ENCODE measurements at regions not wholly inside any gene's neighbourhood (a gene's known extent, or its start where the extent isn't known, plus 50 kb on each side); places are given as distances from the start of the nearest gene placed in this dataset.

DNA sequence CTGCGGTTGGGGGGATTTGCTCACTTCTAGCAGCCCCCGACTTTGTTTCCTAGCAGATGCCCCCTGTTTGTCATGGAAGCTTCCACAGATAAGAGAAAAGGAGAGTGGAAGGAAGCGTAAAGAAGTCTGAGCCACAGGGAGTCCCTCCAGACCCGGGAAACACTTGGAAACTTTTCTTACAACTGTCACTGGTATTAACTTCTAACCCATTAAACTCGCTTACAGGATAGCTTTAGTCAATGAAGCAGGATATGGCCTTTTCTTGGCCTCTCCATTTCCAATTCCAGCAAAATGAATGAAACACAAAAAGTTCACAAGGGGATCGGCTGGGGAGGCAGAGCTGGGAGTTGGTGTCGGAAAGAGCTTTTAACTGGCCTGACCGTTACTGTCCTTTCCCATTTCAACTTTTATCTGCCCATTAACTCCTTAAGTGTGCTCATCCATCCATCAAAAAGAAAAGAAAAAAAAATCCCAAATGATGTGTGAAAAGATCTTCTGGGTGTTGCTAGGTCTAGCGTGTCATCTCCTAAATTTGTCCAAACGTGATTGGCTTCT, 231.9 kb upstream of the ARGLU1 start:
- ATAC-seq (no peak), DNase-seq (no peak)
- Histone ChIP-seq H3K4me3 (no peak overlapping the region), H3K27me3 (no peaks in the 10 kb centered on the region), H3K27ac (no peak overlapping the region), H3K36me3 (no peaks in the 10 kb centered on the region), H3K9me3 (no peaks in the 10 kb centered on the region), H3K4me1 (no peaks in the 10 kb centered on the region)
- TF ChIP-seq, protein P1, sequence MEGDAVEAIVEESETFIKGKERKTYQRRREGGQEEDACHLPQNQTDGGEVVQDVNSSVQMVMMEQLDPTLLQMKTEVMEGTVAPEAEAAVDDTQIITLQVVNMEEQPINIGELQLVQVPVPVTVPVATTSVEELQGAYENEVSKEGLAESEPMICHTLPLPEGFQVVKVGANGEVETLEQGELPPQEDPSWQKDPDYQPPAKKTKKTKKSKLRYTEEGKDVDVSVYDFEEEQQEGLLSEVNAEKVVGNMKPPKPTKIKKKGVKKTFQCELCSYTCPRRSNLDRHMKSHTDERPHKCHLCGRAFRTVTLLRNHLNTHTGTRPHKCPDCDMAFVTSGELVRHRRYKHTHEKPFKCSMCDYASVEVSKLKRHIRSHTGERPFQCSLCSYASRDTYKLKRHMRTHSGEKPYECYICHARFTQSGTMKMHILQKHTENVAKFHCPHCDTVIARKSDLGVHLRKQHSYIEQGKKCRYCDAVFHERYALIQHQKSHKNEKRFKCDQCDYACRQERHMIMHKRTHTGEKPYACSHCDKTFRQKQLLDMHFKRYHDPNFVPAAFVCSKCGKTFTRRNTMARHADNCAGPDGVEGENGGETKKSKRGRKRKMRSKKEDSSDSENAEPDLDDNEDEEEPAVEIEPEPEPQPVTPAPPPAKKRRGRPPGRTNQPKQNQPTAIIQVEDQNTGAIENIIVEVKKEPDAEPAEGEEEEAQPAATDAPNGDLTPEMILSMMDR (IDR thresholded peaks at IDR 0.05): no peak
- intact Hi-C loops (cut with DNase I): no loop called here

DNA sequence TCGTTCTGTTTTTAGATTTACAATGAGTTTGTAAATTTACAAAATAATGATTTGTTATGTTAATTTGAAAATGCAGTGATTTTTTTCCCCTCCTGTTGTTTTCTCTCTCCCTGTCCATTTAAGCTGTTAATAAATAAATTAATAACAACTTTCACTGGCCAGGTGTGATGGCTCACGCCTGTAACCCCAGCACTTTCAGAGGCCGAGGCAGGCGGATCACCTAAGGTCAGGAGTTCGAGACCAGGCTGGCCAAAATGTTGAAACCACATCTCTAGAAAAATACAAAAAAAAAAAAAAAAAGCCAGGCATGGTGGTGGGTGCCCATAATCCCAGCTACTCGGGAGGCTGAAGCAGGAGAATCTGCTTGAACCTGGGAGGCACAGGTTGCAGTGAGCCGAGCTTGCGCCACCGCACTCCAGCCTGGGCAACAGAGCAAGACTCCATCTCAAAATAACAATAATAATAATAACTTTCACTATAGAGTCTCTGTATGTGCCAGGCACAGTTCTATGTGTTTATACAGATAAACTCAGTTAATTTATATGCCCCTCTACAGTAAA, 229.2 kb upstream of the ARGLU1 start:
- intact Hi-C loops (cut with DNase I): no loop called here
- ATAC-seq: no peak
- Histone ChIP-seq H3K4me3 (no peak overlapping the region), H3K36me3 (no peaks in the 10 kb centered on the region), H3K9me3 (no peaks in the 10 kb centered on the region), H3K27me3 (no peaks in the 10 kb centered on the region), H3K27ac (no peak overlapping the region), H3K4me1 (no peaks in the 10 kb centered on the region)
- no peak for DNase-seq
- TF ChIP-seq, protein P1 (IDR thresholded peaks at IDR 0.05): no peak

DNA sequence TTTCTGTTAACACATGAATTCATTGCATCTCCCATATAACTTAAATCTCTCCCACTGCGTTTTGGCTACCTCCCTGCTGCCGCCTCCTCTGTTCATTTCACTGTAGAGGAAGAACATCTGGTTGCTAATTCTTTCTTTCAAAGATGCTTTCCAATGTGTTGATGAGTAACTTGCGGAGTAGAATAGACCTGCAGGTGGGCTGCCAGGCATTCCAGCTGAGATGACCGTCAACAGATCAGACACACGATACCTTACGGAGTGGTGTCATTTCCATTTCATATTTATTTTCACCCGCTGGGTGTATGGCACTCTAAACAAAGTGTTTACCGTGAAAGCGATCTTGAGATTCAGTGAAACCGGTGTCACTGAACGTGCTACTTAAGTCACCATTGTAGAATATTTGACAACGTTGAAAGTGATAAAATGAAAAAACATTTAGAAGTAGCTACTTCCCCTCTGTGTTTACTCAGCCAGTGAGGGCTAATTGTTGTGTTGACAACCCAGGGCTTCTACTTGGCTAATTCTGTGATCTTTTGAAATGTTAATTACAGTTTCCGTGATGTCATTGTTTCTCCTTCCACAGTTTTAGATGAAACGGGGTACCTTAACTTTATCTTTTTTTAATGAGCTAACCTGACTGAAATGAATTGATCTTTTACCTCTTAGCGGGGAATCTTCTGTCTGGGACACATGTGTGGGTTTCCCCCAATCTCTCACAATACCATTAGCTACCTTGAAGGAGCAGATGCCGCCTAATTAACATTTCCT, 228.5 kb upstream of the ARGLU1 start:
- intact Hi-C loops (cut with DNase I): no loop called here
- Histone ChIP-seq H3K27me3 (no peaks in the 10 kb centered on the region), H3K9me3 (no peaks in the 10 kb centered on the region), H3K27ac (no peak overlapping the region), H3K4me3 (peak overlapping the region in 1 of 2 donors; percentile 7), H3K4me1 (no peaks in the 10 kb centered on the region), H3K36me3 (no peaks in the 10 kb centered on the region)
- DNase-seq: no peak
- TF ChIP-seq, protein P1 (IDR thresholded peaks at IDR 0.05): no peak
- ATAC-seq: no peak

DNA sequence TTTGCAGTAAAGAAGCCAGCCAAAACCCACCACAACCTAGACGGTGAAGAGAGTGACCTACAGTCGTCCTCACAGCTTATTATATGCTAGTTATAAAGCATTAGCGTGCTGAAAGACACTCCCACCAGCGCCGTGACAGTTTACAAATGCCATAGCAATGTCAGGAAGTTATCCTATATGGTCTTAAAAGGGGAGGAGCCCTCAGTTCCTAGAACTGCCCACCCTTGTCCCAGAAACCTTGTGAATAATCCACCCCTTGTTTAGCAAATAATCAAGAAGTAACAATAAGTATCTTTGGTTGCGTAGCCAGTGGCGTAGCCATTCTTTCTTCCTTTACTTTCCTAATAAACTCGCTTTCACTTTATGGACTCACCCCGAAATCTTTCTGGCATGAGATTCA, 227.9 kb upstream of the ARGLU1 start:
- Histone ChIP-seq H3K9me3 (no peaks in the 10 kb centered on the region), H3K36me3 (no peaks in the 10 kb centered on the region), H3K27me3 (no peaks in the 10 kb centered on the region), H3K4me1 (no peaks in the 10 kb centered on the region), H3K27ac (no peak overlapping the region), H3K4me3 (peak overlapping the region in 1 of 2 donors; percentile 7)
- TF ChIP-seq, protein P1 (IDR thresholded peaks at IDR 0.05): no peak
- ATAC-seq: no peak
- DNase-seq: peak in 1 of 4 donors; percentile 25
- intact Hi-C loops (cut with DNase I): no loop called here

DNA sequence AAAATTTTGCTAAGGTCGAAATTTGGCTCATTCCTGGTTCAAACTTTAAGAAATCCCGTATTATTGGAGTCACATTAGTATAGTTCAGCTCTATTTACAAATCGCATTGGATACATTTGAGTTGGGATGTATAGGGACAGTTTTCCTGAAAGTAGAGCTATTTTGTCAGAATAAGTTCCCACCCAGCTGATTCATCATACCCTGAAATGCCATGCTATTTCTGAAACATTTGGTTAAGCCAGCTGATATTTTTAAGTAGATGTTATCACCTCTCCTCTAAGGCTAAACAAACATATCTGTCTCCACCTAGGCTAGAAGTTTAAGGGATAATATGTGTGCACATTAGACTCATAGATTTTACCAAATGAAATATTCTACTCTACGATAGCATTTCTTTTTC, 226.2 kb upstream of the ARGLU1 start:
- Histone ChIP-seq H3K4me1 (no peaks in the 10 kb centered on the region), H3K36me3 (no peaks in the 10 kb centered on the region), H3K27ac (no peak overlapping the region), H3K4me3 (no peak overlapping the region), H3K27me3 (no peaks in the 10 kb centered on the region), H3K9me3 (no peaks in the 10 kb centered on the region)
- ATAC-seq (no peak), DNase-seq (no peak)
- intact Hi-C loops (cut with DNase I): no loop called here
- TF ChIP-seq, protein P1 (IDR thresholded peaks at IDR 0.05): no peak

Data from left lung (tissue), 4 donors.